PC-9 (cell line): ENCODE measurements at regions not wholly inside any gene's neighbourhood (a gene's known extent, or its start where the extent isn't known, plus 50 kb on each side); places are given as distances from the start of the nearest gene placed in this dataset.

Experiments used
- BruUV-seq: library from RNA; stranded (reverse); fragments of 400-500 nt; replicated peaks from 2 replicates; lab custom pipeline; 2021; lab: Mats Ljungman, UMichigan
- CTCF ChIA-PET: fragments of 300-600 bp; sonication (Branson Sonifier 250); formaldehyde crosslinking; loops from one replicate; lab custom pipeline; 2022; ENCODE audit warnings: antibody characterized with exemption; lab: Charles Lee
- POLR2A ChIA-PET: fragments of 300-600 bp; sonication (Branson Sonifier 250); formaldehyde crosslinking; loops from one replicate; lab custom pipeline; 2022; ENCODE audit warnings: antibody characterized with exemption; ENCODE audit not compliant: unreplicated experiment; lab: Charles Lee
- DNase-seq, 2 experiments: peaks; one replicate each; pipeline versions ENCODE4 v3.0.0 to v3.0.0-alpha.2; 2015 to 2022; ENCODE audit warnings: mixed read lengths in 1 of 2
- H2AFZ ChIP-seq: fragments of 200-600 bp; sonication (generic); 2 replicates; pipeline ENCODE4 v1.8.1; 2017; ENCODE audit warnings: antibody characterized with exemption
- H3F3A ChIP-seq: fragments of 200-600 bp; sonication (generic); 2 replicates; pipeline ENCODE4 v1.8.1; 2017; ENCODE audit warnings: antibody characterized with exemption, mild to moderate bottlenecking, low read depth; ENCODE audit not compliant: insufficient read depth
- H3K27ac ChIP-seq: fragments of 200-600 bp; sonication (generic); 2 replicates; pipeline ENCODE4 v1.6.1; 2016; ENCODE audit warnings: mixed run types
- H3K27me3 ChIP-seq: fragments of 200-600 bp; sonication (generic); 2 replicates; pipeline ENCODE4 v1.6.1; 2016; ENCODE audit warnings: low read depth, mixed run types; ENCODE audit not compliant: insufficient read depth
- H3K36me3 ChIP-seq: fragments of 200-600 bp; sonication (generic); 2 replicates; pipeline ENCODE4 v1.6.1; 2016; ENCODE audit warnings: low read depth, mixed run types
- H3K4me1 ChIP-seq: fragments of 200-600 bp; sonication (generic); replicated peaks from 2 replicates; pipeline ENCODE4 v1.6.1; 2016; ENCODE audit warnings: mixed run types; ENCODE audit not compliant: insufficient read depth
- H3K4me2 ChIP-seq: fragments of 200-600 bp; sonication (generic); 2 replicates; pipeline ENCODE4 v1.6.1; 2017; ENCODE audit warnings: mixed run types
- H3K4me3 ChIP-seq: fragments of 200-600 bp; sonication (generic); 2 replicates; pipeline ENCODE4 v1.6.1; 2016; ENCODE audit warnings: mixed run types
- H3K79me2 ChIP-seq: fragments of 200-600 bp; sonication (generic); 2 replicates; pipeline ENCODE4 v1.6.1; 2017; ENCODE audit warnings: low read depth, mixed run types
- H3K9me2 ChIP-seq: fragments of 200-600 bp; sonication (generic); 2 replicates; pipeline ENCODE4 v1.8.1; 2017; ENCODE audit warnings: mild to moderate bottlenecking; ENCODE audit not compliant: insufficient read depth
- H3K9me3 ChIP-seq: fragments of 200-600 bp; sonication (generic); 2 replicates; pipeline ENCODE4 v1.8.1; 2016; ENCODE audit warnings: low read depth; ENCODE audit not compliant: insufficient read depth
- H4K20me1 ChIP-seq: fragments of 200-600 bp; sonication (generic); 2 replicates; pipeline ENCODE4 v1.8.1; 2017; ENCODE audit not compliant: insufficient read depth
- EZH2 ChIP-seq: fragments of 200-600 bp; sonication (generic); IDR thresholded peaks from 2 replicates; pipeline ENCODE4 v1.8.0; 2017; ENCODE audit warnings: antibody characterized with exemption, low read depth
- intact Hi-C: fragments of 100-400 bp; cut with micrococcal nuclease; formaldehyde crosslinking; loops from one replicate; pipeline ENCODE4 v1.10.0; 2022; ENCODE audit not compliant: unreplicated experiment
- TF ChIP-seq, protein P1 (sequence below): fragments of 200-600 bp; sonication (generic); conservative IDR thresholded peaks from 2 replicates; pipeline ENCODE4 v1.6.1; 2017; ENCODE audit warnings: mixed run types, antibody characterized with exemption, mild to moderate bottlenecking, moderate library complexity

GRCh38 chr6:120026791-120027190 is 677.2 kb upstream of the MAN1A1 start:
- Histone ChIP-seq H4K20me1 (no peaks in the 10 kb centered on the region), H3K9me2 (peaks cover 4% of the 10 kb centered on the region; the same call in 1 of the 2 replicates), H3K4me1 (no peaks in the 10 kb centered on the region), H3K9me3 (no peaks in the 10 kb centered on the region), H3K27ac (no peak overlapping the region), H3K4me2 (no peak overlapping the region), H3K4me3 (no peak overlapping the region), H3K36me3 (no peaks in the 10 kb centered on the region), H3F3A (no peaks in the 10 kb centered on the region), H2AFZ (no peak overlapping the region), H3K79me2 (no peaks in the 10 kb centered on the region), H3K27me3 (no peaks in the 10 kb centered on the region)
- no peak for DNase-seq
- BruUV-seq, result no TSS peak
- TF ChIP-seq, protein P1, sequence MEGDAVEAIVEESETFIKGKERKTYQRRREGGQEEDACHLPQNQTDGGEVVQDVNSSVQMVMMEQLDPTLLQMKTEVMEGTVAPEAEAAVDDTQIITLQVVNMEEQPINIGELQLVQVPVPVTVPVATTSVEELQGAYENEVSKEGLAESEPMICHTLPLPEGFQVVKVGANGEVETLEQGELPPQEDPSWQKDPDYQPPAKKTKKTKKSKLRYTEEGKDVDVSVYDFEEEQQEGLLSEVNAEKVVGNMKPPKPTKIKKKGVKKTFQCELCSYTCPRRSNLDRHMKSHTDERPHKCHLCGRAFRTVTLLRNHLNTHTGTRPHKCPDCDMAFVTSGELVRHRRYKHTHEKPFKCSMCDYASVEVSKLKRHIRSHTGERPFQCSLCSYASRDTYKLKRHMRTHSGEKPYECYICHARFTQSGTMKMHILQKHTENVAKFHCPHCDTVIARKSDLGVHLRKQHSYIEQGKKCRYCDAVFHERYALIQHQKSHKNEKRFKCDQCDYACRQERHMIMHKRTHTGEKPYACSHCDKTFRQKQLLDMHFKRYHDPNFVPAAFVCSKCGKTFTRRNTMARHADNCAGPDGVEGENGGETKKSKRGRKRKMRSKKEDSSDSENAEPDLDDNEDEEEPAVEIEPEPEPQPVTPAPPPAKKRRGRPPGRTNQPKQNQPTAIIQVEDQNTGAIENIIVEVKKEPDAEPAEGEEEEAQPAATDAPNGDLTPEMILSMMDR, result no peak
- no peak for TF ChIP-seq EZH2
- intact Hi-C loops, result no loop called here
- CTCF ChIA-PET, result no interaction called here
- POLR2A ChIA-PET, result no interaction called here

GRCh38 chr6:120010075-120010474 is 660.5 kb upstream of the MAN1A1 start:
- no peaks in the 10 kb centered on the region; the same call in 1 of the 2 replicates for H3K9me2 ChIP-seq
- CTCF ChIA-PET, result no interaction called here
- H3K79me2 ChIP-seq, result no peaks in the 10 kb centered on the region
- H3K4me1 ChIP-seq, result no peaks in the 10 kb centered on the region
- no peak for DNase-seq
- H3K4me3 ChIP-seq, result no peak overlapping the region
- no peak overlapping the region for H3K27ac ChIP-seq
- H3F3A ChIP-seq, result no peaks in the 10 kb centered on the region
- H2AFZ ChIP-seq, result no peak overlapping the region
- POLR2A ChIA-PET, result no interaction called here
- no peaks in the 10 kb centered on the region for H3K9me3 ChIP-seq
- intact Hi-C loops, result no loop called here
- no peak overlapping the region for H3K4me2 ChIP-seq
- no peaks in the 10 kb centered on the region for H3K27me3 ChIP-seq
- no peaks in the 10 kb centered on the region for H4K20me1 ChIP-seq
- no peaks in the 10 kb centered on the region for H3K36me3 ChIP-seq
- BruUV-seq, result no TSS peak
- TF ChIP-seq, protein P1, result no peak
- TF ChIP-seq EZH2, result no peak

- Histone ChIP-seq H3K27me3 (no peaks in the 10 kb centered on the region), H2AFZ (peak overlapping the region; percentile 50; the same call in 1 of the 2 replicates), H4K20me1 (no peaks in the 10 kb centered on the region), H3K79me2 (no peaks in the 10 kb centered on the region), H3K27ac (no peak overlapping the region), H3K9me3 (0 out of 2 replicates have a peak, but pooled peaks cover 3% of the 10 kb centered on the region), H3K9me2 (no peaks in the 10 kb centered on the region), H3F3A (no peaks in the 10 kb centered on the region), H3K4me3 (peak overlapping the region; percentile 34; the same call in 1 of the 2 replicates), H3K4me2 (peak overlapping the region; percentile 30), H3K4me1 (no peaks in the 10 kb centered on the region), H3K36me3 (no peaks in the 10 kb centered on the region)
- ChIA-PET POLR2A (no interaction called here), CTCF (no interaction called here)
- no peak for TF ChIP-seq EZH2
- TF ChIP-seq, protein P1, result no peak
- intact Hi-C loops, result no loop called here
- DNase-seq, result peak in 1 of 2 experiments; percentile 18
- BruUV-seq, result no TSS peak
These were observed 655.9 kb upstream of the MAN1A1 start for GRCh38 chr6:120005292-120005976.
